GM18519 (cell line): ENCODE measurements at regions not wholly inside any gene's neighbourhood (a gene's known extent, or its start where the extent isn't known, plus 50 kb on each side); places are given as distances from the start of the nearest gene placed in this dataset.

ENCODE experiments used
- ATAC-seq: cut with Tn5 transposase; IDR thresholded peaks from one replicate; pipeline ENCODE4 v1.9.1; 2021; ENCODE audit warnings: mild to moderate bottlenecking, moderate library complexity; ENCODE audit not compliant: unreplicated experiment, low FRiP score

DNA sequence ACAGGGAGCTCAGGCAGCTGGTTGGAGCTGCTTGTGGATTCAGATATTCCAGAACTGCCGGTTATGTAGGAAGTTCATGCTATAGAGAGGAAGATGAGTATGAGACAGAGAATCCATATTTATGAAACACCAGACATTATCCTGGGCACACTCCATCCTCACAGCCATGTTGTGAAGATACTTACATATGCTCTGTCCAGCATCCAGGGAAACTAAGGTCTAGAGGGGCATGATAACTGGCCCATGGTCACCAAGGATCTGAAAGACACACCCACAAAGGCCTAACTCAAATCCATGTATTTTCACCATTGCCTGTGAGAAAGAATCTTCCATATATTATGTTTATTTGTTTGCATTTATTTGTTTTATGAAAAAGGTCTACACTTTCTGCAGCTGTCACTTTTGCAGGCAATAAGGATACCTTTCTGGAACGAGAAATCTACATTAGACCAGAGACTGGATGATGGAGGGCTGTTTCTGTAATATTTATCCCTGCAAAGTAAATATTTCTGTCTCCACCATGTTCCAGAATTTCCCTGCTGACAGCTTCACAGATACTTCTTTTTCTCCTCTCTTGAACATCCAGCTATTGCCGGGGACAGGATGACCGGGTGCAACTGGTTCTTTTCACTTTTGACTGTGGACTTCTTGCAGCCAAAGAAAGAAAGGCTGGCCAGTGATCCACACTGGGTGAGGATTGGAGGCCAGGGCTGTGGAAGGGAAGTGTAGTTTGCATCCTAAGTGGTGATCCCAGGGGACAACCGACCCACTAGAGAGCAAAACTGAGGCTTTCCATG is 145.9 kb upstream of the NAV2 start:
- ATAC-seq = no peak

- ATAC-seq = no peak
Measured at GRCh38 chr11:19565639-19566038, 147.0 kb upstream of the NAV2 start.

- ATAC-seq = no peak
Measured at GRCh38 chr11:19562156-19562555, 150.5 kb upstream of the NAV2 start.

DNA sequence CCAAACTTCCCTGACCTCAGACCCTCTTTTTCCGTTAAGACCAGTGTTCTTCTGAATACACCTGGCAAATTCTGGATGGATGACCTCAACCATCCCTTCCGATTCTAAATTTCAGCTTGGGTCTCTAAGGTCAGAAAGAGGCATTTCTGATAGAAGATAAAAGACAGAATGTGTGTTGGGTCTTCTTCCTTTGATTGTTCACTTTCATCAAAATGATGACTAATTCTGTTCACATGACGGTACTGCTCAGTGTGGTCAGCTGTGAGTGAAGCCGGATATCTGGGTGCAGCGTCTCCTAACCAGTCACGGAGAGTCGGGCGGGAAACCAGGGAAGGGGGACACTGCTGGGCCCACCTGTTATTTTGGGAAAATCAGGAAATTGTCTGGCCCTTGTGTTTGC is 151.6 kb upstream of the NAV2 start:
- no peak for ATAC-seq

DNA sequence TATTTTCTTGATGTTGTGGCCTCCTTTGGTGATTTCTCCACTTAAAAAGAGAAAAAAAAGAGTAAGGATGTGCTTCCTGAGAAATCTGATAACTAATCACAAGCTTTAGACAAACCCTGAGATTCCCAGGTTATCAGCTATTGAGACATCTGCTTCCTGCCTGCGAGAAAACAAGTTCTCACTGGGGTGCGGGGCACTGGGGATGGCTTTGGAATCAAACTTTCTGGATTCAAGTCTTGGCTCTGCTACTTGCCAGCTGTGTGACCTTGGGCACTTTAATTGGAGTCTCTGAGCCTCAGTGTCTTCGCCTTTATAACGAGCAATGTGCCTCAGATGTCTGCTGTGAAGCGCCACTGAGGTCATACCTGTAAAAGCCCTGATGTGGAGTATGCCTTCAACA is 152.5 kb upstream of the NAV2 start:
- ATAC-seq = no peak

- ATAC-seq = no peak
Measured at GRCh38 chr11:19559746-19560145, 152.9 kb upstream of the NAV2 start.

DNA sequence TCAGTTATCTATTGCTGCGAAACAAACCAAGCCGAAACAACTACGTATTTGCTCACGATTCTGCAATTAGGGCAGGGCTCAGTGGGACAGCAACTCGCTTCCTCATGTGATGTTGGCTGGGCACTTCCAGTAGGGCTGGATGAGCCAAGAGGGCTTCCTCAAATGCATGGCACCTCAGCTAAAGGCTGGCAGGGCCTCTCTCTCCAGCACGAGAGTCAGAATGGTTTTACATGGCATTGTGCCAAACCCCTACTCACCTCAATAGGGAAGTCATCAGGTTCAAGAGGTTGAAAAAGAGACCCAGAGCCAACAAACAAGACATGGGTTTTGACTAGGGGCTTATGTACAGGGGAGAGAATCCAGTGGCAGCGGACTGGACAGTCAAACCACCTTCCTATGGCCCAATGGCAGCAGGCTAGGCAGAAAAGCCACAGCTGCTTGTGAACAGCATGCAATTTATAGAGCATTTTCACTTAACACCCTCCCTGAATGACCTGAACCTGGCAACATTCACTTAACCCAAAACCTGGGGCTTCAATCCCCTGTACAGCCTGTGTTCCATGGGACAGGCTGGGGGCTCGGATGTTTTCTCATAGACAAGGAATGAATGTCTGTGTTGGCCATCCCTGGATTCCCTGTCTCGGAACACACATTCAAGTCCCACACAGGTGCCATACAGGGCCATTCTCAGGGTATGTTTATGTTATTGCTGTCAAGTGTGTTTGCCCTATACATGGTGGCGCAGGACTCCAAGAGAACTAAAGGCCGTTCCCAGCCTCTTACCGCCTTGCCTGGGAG is 154.2 kb upstream of the NAV2 start:
- ATAC-seq = no peak

DNA sequence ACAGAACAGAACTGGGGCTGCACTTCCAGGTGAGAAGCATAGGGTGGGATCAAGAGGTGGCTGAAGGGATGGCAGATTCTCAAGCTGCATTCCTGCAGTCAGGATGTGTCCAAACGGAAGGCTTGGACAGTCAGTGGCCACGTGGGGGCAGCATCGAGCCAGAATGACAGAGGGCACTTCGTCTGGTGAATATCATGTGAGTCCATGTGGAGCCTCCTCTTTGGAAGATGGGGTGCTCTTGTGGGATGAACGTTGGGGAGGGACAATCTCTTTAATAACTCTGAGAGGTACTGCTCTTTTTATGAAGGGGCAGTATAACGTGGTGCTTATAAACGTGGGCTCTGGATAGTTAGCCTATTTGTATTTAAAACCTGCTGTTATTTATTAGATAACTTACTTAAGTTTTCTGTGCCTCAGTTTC is 154.9 kb upstream of the NAV2 start:
- ATAC-seq = no peak

- ATAC-seq = no peak
Measured at GRCh38 chr11:19557185-19557584, 155.5 kb upstream of the NAV2 start.

DNA sequence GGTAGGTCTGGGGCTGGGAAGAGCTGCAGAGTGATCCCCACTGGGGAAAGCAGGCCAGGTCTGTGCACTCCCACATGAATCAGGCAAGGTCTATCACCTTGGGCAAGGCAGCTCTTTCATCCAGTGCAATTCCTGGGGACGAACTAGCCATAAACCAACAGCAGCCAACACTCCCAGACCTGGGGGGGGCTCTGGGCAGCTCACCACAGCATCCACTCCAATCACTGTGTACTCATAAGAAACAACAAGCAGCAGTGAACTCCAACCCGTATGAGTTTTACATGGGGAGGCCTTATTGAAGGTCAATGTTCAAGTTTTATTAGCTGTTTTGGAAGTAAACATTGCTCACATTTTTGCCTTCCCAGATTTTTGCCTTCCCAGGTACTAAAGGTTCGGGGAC is 157.4 kb upstream of the NAV2 start:
- no peak for ATAC-seq

GRCh38 chr11:19553683-19554333 is 158.8 kb upstream of the NAV2 start:
- peak; percentile 56 for ATAC-seq

GRCh38 chr11:19552656-19553260 is 159.9 kb upstream of the NAV2 start:
- no peak for ATAC-seq

DNA sequence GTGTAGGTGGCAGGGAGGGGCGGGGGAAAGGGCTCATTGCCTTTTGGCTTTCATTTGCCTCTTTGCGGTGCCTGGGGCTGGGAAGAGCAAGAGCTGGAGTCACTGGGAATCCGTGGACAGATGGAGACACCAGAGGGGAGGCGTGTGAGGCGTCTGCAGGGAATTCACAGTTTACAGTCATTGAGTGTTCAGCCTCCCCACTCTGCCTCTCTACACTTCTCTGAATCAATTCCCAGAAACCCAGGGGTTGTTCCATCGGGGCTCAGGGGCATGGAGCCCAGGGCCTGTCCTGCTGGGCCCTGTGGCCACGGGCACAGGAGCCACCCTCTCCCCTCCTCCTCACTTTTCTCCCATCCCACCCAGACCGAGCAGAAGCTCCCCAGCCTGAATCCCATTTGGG is 160.5 kb upstream of the NAV2 start:
- no peak for ATAC-seq

DNA sequence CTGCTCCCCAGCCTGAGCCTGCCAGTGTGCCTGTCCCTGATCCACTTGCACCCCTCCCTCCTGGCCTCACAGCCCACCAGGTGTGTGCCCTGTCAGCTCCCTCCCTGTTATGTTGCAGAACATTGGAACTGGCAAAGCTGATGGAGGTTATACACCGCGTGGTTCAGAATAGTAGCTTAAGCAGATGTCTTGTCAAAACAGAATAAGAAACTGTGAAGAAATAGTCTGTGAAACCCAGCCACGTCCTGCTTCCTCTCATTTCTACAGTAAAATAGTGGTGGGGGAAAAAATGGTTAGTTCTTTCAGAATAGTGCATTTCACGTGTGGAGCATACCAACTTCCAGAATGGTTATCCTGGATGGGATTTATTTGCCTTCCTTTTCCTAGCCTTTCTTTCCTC is 161.2 kb upstream of the NAV2 start:
- no peak for ATAC-seq

GRCh38 chr11:19547044-19547443 is 165.6 kb upstream of the NAV2 start:
- no peak for ATAC-seq

- ATAC-seq = no peak
Measured at GRCh38 chr11:19546325-19546724, 166.3 kb upstream of the NAV2 start.

DNA sequence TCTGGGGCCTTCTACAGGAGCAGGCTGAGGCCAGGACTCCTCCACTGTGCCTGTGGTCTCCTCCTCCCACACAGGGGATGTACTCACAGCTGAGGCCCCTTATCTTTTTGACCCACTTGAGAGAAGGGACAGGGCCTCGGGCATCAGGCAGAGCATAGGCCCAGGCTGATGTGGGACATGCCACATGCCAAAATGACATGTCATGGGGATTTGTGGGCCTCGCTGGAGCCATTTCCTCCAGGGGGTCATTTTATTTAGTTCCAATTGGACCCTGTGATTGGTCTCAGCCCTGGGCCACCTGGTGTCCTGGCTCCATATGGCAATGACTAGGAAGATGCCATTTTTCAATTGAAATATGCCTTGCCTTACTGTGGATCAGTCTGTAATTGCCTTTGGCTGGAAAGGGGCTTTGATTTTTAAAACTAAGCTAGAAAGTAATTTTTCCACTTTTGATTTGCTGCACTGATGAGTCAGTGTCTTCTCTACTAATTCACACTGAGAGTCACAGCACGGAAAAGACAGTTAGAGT is 171.1 kb upstream of the NAV2 start:
- ATAC-seq = no peak

DNA sequence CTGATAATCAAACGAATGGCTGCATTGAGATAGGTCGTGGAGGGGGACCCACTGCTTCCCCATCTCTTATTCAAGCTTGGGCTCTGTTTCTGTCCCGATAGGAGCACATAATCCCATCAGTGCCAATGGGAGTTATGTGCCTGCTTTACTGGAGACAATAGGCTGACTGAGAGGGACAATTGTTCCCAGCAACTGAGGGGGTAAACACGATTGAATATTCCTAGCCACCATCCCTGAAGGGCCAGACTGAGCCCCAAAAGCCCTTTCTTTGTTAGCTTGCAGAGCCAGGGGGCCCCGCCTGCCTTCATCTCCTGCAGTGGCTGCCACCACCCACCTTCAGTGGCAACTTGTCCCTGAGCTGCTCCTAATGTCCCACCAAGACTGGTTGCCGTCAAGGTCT is 172.8 kb upstream of the NAV2 start:
- ATAC-seq = no peak

DNA sequence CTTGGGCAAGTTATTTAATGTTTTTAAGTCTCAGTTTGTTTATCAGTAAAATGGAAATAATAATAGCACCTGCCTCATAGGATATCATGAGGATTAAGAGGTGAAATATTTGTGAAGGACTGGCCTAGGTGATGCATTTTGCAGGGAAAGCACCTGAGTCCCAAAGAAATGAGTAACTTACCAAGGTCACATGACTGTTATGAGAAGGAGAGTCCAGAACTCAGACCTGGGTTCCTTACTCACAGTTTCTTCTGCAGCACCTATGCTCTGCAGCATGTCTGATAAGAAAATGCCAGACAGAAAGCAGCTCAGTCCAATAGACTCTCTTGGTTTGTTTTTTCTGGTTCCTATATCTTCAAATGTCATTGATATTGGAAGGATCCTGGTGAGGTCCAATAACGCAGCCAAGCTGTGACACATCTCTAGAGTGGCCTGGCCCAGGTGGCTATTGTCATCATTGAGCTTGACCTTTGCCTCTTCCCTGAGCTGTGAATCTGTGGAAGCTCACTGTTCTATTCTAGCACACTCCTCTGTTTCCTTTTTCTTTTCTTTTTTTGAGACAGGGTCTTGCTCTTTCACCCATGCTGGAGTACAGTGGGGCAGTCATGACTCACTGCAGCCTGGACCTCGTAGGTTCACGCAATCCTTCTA is 174.7 kb upstream of the NAV2 start:
- ATAC-seq = no peak

GRCh38 chr11:19536131-19536530 is 176.5 kb upstream of the NAV2 start:
- no peak for ATAC-seq
